ENCODE measurements at regions not wholly inside any gene's neighbourhood (a gene's known extent, or its start where the extent isn't known, plus 50 kb on each side); places are given as distances from the start of the nearest gene placed in this dataset.
"Not testable (repeated sequence)": the region's sequence is repeated elsewhere in the genome, so short reads cannot be mapped to it uniquely, and the experiment has no call there.

- not testable (repeated sequence) for H3K4me3 ChIP-seq (ENCODE audit: insufficient read depth, low read depth, low read length); H3K4me1 ChIP-seq (ENCODE audit: control insufficient read depth, insufficient read depth, low read length); H3K9me3 ChIP-seq (ENCODE audit: control insufficient read depth, low read length); H3K27me3 ChIP-seq (ENCODE audit: control insufficient read depth, insufficient read depth, low read length, poor library complexity, severe bottlenecking); H3K27ac ChIP-seq (ENCODE audit: insufficient read depth, low read depth, low read length, poor library complexity, severe bottlenecking); H3K36me3 ChIP-seq (ENCODE audit: control insufficient read depth, insufficient read depth, low read length)
- WGBS, 2 experiments: 93 to 97% methylated on average over 2 of the region's 2 CpGs
Measured at GRCh38 chr10:25844716-25845115, 89.3 kb upstream of the MYO3A start.

GRCh38 chr10:25849268-25849667, 84.8 kb upstream of the MYO3A start:
- no peak overlapping the region for H3K27ac ChIP-seq (ENCODE audit: insufficient read depth, low read depth, low read length, poor library complexity, severe bottlenecking)
- H3K9me3 ChIP-seq (ENCODE audit: control insufficient read depth, low read length): no peaks in the 10 kb centered on the region
- 78 to 98% methylated on average over 2 to 3 of the region's 3 CpGs for WGBS, 2 experiments
- no peaks in the 10 kb centered on the region for H3K27me3 ChIP-seq (ENCODE audit: control insufficient read depth, insufficient read depth, low read length, poor library complexity, severe bottlenecking)
- no peak overlapping the region for H3K4me3 ChIP-seq (ENCODE audit: insufficient read depth, low read depth, low read length)
- no peaks in the 10 kb centered on the region for H3K4me1 ChIP-seq (ENCODE audit: control insufficient read depth, insufficient read depth, low read length)
- H3K36me3 ChIP-seq (ENCODE audit: control insufficient read depth, insufficient read depth, low read length): no peaks in the 10 kb centered on the region

- H3K9me3 ChIP-seq (ENCODE audit: control insufficient read depth, low read length): no peaks in the 10 kb centered on the region
- WGBS, 2 experiments: 71 to 83% methylated on average over 4 of the region's 4 CpGs
- no peaks in the 10 kb centered on the region for H3K4me1 ChIP-seq (ENCODE audit: control insufficient read depth, insufficient read depth, low read length)
- no peak overlapping the region for H3K4me3 ChIP-seq (ENCODE audit: insufficient read depth, low read depth, low read length)
- H3K27me3 ChIP-seq (ENCODE audit: control insufficient read depth, insufficient read depth, low read length, poor library complexity, severe bottlenecking): no peaks in the 10 kb centered on the region
- no peak overlapping the region for H3K27ac ChIP-seq (ENCODE audit: insufficient read depth, low read depth, low read length, poor library complexity, severe bottlenecking)
- no peaks in the 10 kb centered on the region for H3K36me3 ChIP-seq (ENCODE audit: control insufficient read depth, insufficient read depth, low read length)
Measured at GRCh38 chr10:25849988-25850387, 84.0 kb upstream of the MYO3A start.

GRCh38 chr10:25851548-25851947, 82.5 kb upstream of the MYO3A start:
- Histone ChIP-seq H3K4me1 (ENCODE audit: control insufficient read depth, insufficient read depth, low read length) (no peaks in the 10 kb centered on the region), H3K27me3 (ENCODE audit: control insufficient read depth, insufficient read depth, low read length, poor library complexity, severe bottlenecking) (no peaks in the 10 kb centered on the region), H3K27ac (ENCODE audit: insufficient read depth, low read depth, low read length, poor library complexity, severe bottlenecking) (no peak overlapping the region), H3K4me3 (ENCODE audit: insufficient read depth, low read depth, low read length) (no peak overlapping the region), H3K36me3 (ENCODE audit: control insufficient read depth, insufficient read depth, low read length) (no peaks in the 10 kb centered on the region), H3K9me3 (ENCODE audit: control insufficient read depth, low read length) (no peaks in the 10 kb centered on the region)
- 81 to 83% methylated on average over 7 of the region's 7 CpGs for WGBS, 2 experiments

- 84 to 90% methylated on average over 8 of the region's 8 CpGs for WGBS, 2 experiments
- H3K27me3 ChIP-seq (ENCODE audit: control insufficient read depth, insufficient read depth, low read length, poor library complexity, severe bottlenecking): no peaks in the 10 kb centered on the region
- no peaks in the 10 kb centered on the region for H3K36me3 ChIP-seq (ENCODE audit: control insufficient read depth, insufficient read depth, low read length)
- no peak overlapping the region for H3K27ac ChIP-seq (ENCODE audit: insufficient read depth, low read depth, low read length, poor library complexity, severe bottlenecking)
- no peaks in the 10 kb centered on the region for H3K4me1 ChIP-seq (ENCODE audit: control insufficient read depth, insufficient read depth, low read length)
- no peak overlapping the region for H3K4me3 ChIP-seq (ENCODE audit: insufficient read depth, low read depth, low read length)
- no peaks in the 10 kb centered on the region for H3K9me3 ChIP-seq (ENCODE audit: control insufficient read depth, low read length)
Measured at GRCh38 chr10:25852364-25852941, 81.6 kb upstream of the MYO3A start.

- no peak overlapping the region for H3K4me3 ChIP-seq (ENCODE audit: insufficient read depth, low read depth, low read length)
- WGBS, 2 experiments: 93 to 100% methylated on average over 2 to 3 of the region's 3 CpGs
- no peaks in the 10 kb centered on the region for H3K4me1 ChIP-seq (ENCODE audit: control insufficient read depth, insufficient read depth, low read length)
- no peaks in the 10 kb centered on the region for H3K27me3 ChIP-seq (ENCODE audit: control insufficient read depth, insufficient read depth, low read length, poor library complexity, severe bottlenecking)
- H3K9me3 ChIP-seq (ENCODE audit: control insufficient read depth, low read length): no peaks in the 10 kb centered on the region
- H3K36me3 ChIP-seq (ENCODE audit: control insufficient read depth, insufficient read depth, low read length): no peaks in the 10 kb centered on the region
- H3K27ac ChIP-seq (ENCODE audit: insufficient read depth, low read depth, low read length, poor library complexity, severe bottlenecking): no peak overlapping the region
Measured at GRCh38 chr10:25858076-25858475, 76.0 kb upstream of the MYO3A start.

GRCh38 chr10:25865267-25865666, 68.8 kb upstream of the MYO3A start:
- H3K27ac ChIP-seq (ENCODE audit: insufficient read depth, low read depth, low read length, poor library complexity, severe bottlenecking): no peak overlapping the region
- no peaks in the 10 kb centered on the region for H3K4me1 ChIP-seq (ENCODE audit: control insufficient read depth, insufficient read depth, low read length)
- H3K4me3 ChIP-seq (ENCODE audit: insufficient read depth, low read depth, low read length): no peak overlapping the region
- H3K9me3 ChIP-seq (ENCODE audit: control insufficient read depth, low read length): no peaks in the 10 kb centered on the region
- H3K27me3 ChIP-seq (ENCODE audit: control insufficient read depth, insufficient read depth, low read length, poor library complexity, severe bottlenecking): no peaks in the 10 kb centered on the region
- H3K36me3 ChIP-seq (ENCODE audit: control insufficient read depth, insufficient read depth, low read length): no peaks in the 10 kb centered on the region

GRCh38 chr10:25867321-25867720, 66.7 kb upstream of the MYO3A start:
- H3K27me3 ChIP-seq (ENCODE audit: control insufficient read depth, insufficient read depth, low read length, poor library complexity, severe bottlenecking): no peaks in the 10 kb centered on the region
- H3K9me3 ChIP-seq (ENCODE audit: control insufficient read depth, low read length): no peaks in the 10 kb centered on the region
- H3K4me1 ChIP-seq (ENCODE audit: control insufficient read depth, insufficient read depth, low read length): no peaks in the 10 kb centered on the region
- no peak overlapping the region for H3K4me3 ChIP-seq (ENCODE audit: insufficient read depth, low read depth, low read length)
- WGBS, 2 experiments: 95% methylated on average over 3 of the region's 3 CpGs
- no peak overlapping the region for H3K27ac ChIP-seq (ENCODE audit: insufficient read depth, low read depth, low read length, poor library complexity, severe bottlenecking)
- no peaks in the 10 kb centered on the region for H3K36me3 ChIP-seq (ENCODE audit: control insufficient read depth, insufficient read depth, low read length)

GRCh38 chr10:25869067-25869591, 64.9 kb upstream of the MYO3A start:
- H3K27me3 ChIP-seq (ENCODE audit: control insufficient read depth, insufficient read depth, low read length, poor library complexity, severe bottlenecking): no peaks in the 10 kb centered on the region
- H3K27ac ChIP-seq (ENCODE audit: insufficient read depth, low read depth, low read length, poor library complexity, severe bottlenecking): no peak overlapping the region
- H3K36me3 ChIP-seq (ENCODE audit: control insufficient read depth, insufficient read depth, low read length): no peaks in the 10 kb centered on the region
- H3K4me3 ChIP-seq (ENCODE audit: insufficient read depth, low read depth, low read length): no peak overlapping the region
- WGBS, 2 experiments: 88 to 97% methylated on average over 3 to 6 of the region's 7 CpGs
- no peaks in the 10 kb centered on the region for H3K9me3 ChIP-seq (ENCODE audit: control insufficient read depth, low read length)
- no peaks in the 10 kb centered on the region for H3K4me1 ChIP-seq (ENCODE audit: control insufficient read depth, insufficient read depth, low read length)

GRCh38 chr10:25869609-25870008, 64.4 kb upstream of the MYO3A start:
- H3K36me3 ChIP-seq (ENCODE audit: control insufficient read depth, insufficient read depth, low read length): no peaks in the 10 kb centered on the region
- 92 to 96% methylated on average over 3 of the region's 3 CpGs for WGBS, 2 experiments
- no peak overlapping the region for H3K27ac ChIP-seq (ENCODE audit: insufficient read depth, low read depth, low read length, poor library complexity, severe bottlenecking)
- no peaks in the 10 kb centered on the region for H3K4me1 ChIP-seq (ENCODE audit: control insufficient read depth, insufficient read depth, low read length)
- no peaks in the 10 kb centered on the region for H3K27me3 ChIP-seq (ENCODE audit: control insufficient read depth, insufficient read depth, low read length, poor library complexity, severe bottlenecking)
- H3K9me3 ChIP-seq (ENCODE audit: control insufficient read depth, low read length): no peaks in the 10 kb centered on the region
- no peak overlapping the region for H3K4me3 ChIP-seq (ENCODE audit: insufficient read depth, low read depth, low read length)

GRCh38 chr10:25874402-25874801, 59.6 kb upstream of the MYO3A start:
- not testable (repeated sequence) for H3K36me3 ChIP-seq (ENCODE audit: control insufficient read depth, insufficient read depth, low read length); H3K4me1 ChIP-seq (ENCODE audit: control insufficient read depth, insufficient read depth, low read length); H3K27ac ChIP-seq (ENCODE audit: insufficient read depth, low read depth, low read length, poor library complexity, severe bottlenecking); H3K9me3 ChIP-seq (ENCODE audit: control insufficient read depth, low read length); H3K27me3 ChIP-seq (ENCODE audit: control insufficient read depth, insufficient read depth, low read length, poor library complexity, severe bottlenecking); H3K4me3 ChIP-seq (ENCODE audit: insufficient read depth, low read depth, low read length)
- WGBS, 2 experiments: 88% methylated on average over 2 of the region's 2 CpGs; no CpG with 5 or more reads in 1 of the 2 experiments

Data from ectodermal cell (in vitro differentiated cells).